Upper lobe of left lung (tissue), 4 donors: ENCODE measurements at regions not wholly inside any gene's neighbourhood (a gene's known extent, or its start where the extent isn't known, plus 50 kb on each side); places are given as distances from the start of the nearest gene placed in this dataset.

Experiments used
- CTCF ChIP-seq, 6 experiments: fragments of 450-650 bp in 4 of 6; fragments of 200-600 bp in 2 of 6; sonication (generic) in 2 of 6; IDR thresholded peaks; one replicate each; pipeline ENCODE4 v1.5.1; 2016 to 2019; ENCODE audit warnings: antibody characterized with exemption in 6 of 6
- POLR2A ChIP-seq, 4 donors: fragments of 450-650 bp; IDR thresholded peaks; one replicate each; pipeline ENCODE4 v1.5.1; 2016 to 2017; ENCODE audit warnings: antibody characterized with exemption in 4 of 4, mild to moderate bottlenecking in 2 of 4

- TF ChIP-seq POLR2A (IDR thresholded peaks at IDR 0.05) (no peak), CTCF (IDR thresholded peaks at IDR 0.05) (no peak)
Measured at GRCh38 chr1:185483217-185483616, 166.2 kb upstream of the IVNS1ABP start.
